ENCODE measurements at regions not wholly inside any gene's neighbourhood (a gene's known extent, or its start where the extent isn't known, plus 50 kb on each side); places are given as distances from the start of the nearest gene placed in this dataset.

- POLR2A ChIA-PET (ENCODE audit: unreplicated experiment) = no interaction called here
- no TSS peak for BruUV-seq (replicated peaks)
Observed at GRCh38 chr3:83729576-83729975, 1229.2 kb upstream of the CADM2 start.

DNA sequence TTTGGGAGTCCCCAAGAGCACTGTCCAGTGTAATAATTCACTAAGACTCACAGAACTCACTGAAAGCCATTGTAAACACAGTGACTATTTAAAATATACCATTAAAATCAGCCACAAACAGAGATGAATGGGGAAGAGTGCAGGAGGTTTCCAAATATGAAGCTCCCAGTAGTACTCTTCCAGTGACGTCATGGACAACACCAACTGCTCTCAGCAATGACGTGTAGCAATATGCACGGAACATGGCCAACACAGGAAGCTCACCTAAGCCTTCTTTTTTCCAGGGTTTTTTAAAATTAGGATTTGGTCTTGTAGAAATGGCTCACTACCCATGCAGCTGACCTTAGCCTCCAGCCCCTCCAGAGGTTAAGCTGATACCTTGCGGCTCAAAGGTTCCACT lies 1224.1 kb upstream of the CADM2 start:
- intact Hi-C loops (cut with micrococcal nuclease) = no loop called here
- TF ChIP-seq CTCF (conservative IDR thresholded peaks at IDR 0.05; ENCODE audit: low read depth, low read length) = no peak
- no peak for TF ChIP-seq EZH2phosphoT487 (IDR thresholded peaks at IDR 0.05; ENCODE audit: borderline replicate concordance, low read length)
- no peak for TF ChIP-seq EZH2 (IDR thresholded peaks at IDR 0.05; ENCODE audit: low read length, unreplicated experiment)
- no peaks in the 10 kb centered on the region for H4K20me1 ChIP-seq (ENCODE audit: low read length)
- no peaks in the 10 kb centered on the region for H3K4me1 ChIP-seq (ENCODE audit: insufficient read depth, low read length)
- POLR2A ChIA-PET (ENCODE audit: unreplicated experiment) = no interaction called here
- DNase-seq = no peak
- no peak for ATAC-seq
- no peak overlapping the region for H3K4me3 ChIP-seq (ENCODE audit: low read length)
- CTCF ChIA-PET = interaction anchor here (0.7 kb wide), 1 partner anchor 249 kb away, joined by 3 read pairs; no protein-coding TSS in a partner anchor
- BruUV-seq (replicated peaks) = no TSS peak
- no peak overlapping the region for H2AFZ ChIP-seq (ENCODE audit: low read length)
- no peak overlapping the region for H3K4me2 ChIP-seq (ENCODE audit: low read length)
- H3F3A ChIP-seq (ENCODE audit: low read length, unreplicated experiment) = no peaks in the 10 kb centered on the region
- no peaks in the 10 kb centered on the region for H3K9me3 ChIP-seq (ENCODE audit: low read length)
- no peak overlapping the region for H3K9ac ChIP-seq (ENCODE audit: low read length)
- H3K79me2 ChIP-seq (ENCODE audit: low read length) = no peaks in the 10 kb centered on the region
- H3K27ac ChIP-seq (ENCODE audit: low read length) = no peak overlapping the region
- H3K36me3 ChIP-seq (ENCODE audit: low read depth, low read length) = no peaks in the 10 kb centered on the region
- H3K27me3 ChIP-seq (ENCODE audit: low read length) = no peaks in the 10 kb centered on the region
- H3K9me2 ChIP-seq (replicated peaks; ENCODE audit: low read length) = no peaks in the 10 kb centered on the region

More at GRCh38 chr3:83729576-83729975, 1229.2 kb upstream of the CADM2 start:
- Histone ChIP-seq H3K9me3 (ENCODE audit: low read length) (peaks cover 7% of the 10 kb centered on the region; the same call in 1 of the 2 replicates), H3K9me2 (replicated peaks; ENCODE audit: low read length) (no peaks in the 10 kb centered on the region), H3K27ac (ENCODE audit: low read length) (no peak overlapping the region), H3K4me2 (ENCODE audit: low read length) (no peak overlapping the region), H3K4me1 (ENCODE audit: insufficient read depth, low read length) (no peaks in the 10 kb centered on the region), H3K9ac (ENCODE audit: low read length) (no peak overlapping the region), H3K79me2 (ENCODE audit: low read length) (no peaks in the 10 kb centered on the region), H4K20me1 (ENCODE audit: low read length) (no peaks in the 10 kb centered on the region), H3F3A (ENCODE audit: low read length, unreplicated experiment) (no peaks in the 10 kb centered on the region), H3K36me3 (ENCODE audit: low read depth, low read length) (no peaks in the 10 kb centered on the region), H3K27me3 (ENCODE audit: low read length) (no peaks in the 10 kb centered on the region), H3K4me3 (ENCODE audit: low read length) (no peak overlapping the region), H2AFZ (ENCODE audit: low read length) (no peak overlapping the region)
- TF ChIP-seq EZH2phosphoT487 (IDR thresholded peaks at IDR 0.05; ENCODE audit: borderline replicate concordance, low read length) (no peak), EZH2 (IDR thresholded peaks at IDR 0.05; ENCODE audit: low read length, unreplicated experiment) (no peak), CTCF (conservative IDR thresholded peaks at IDR 0.05; ENCODE audit: low read depth, low read length) (no peak)
- DNase-seq (no peak), ATAC-seq (no peak)
- CTCF ChIA-PET = no interaction called here
- intact Hi-C loops (cut with micrococcal nuclease) = no loop called here

DNA sequence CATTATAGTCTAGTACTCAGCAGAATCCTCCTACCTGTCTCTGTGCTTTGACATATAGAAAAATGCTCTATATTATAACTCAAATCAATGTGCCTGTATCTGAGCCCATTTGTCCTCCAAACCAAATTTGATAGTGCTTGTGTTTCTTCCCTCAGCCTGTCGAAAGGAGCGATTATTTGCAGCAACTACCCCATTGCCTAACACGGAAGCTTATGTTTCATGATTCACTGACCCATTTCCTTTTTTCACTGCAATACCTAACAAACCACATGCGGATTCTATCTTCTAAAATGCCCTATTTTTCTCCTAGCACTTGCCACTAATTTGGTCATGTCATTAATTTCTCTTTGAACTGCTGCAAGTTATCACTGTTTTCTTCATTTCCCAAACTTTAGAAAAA lies 1220.6 kb upstream of the CADM2 start:
- no peaks in the 10 kb centered on the region for H3K9me3 ChIP-seq (ENCODE audit: low read length)
- ChIA-PET POLR2A (ENCODE audit: unreplicated experiment) (no interaction called here), CTCF (no interaction called here)
- no peaks in the 10 kb centered on the region for H3K4me1 ChIP-seq (ENCODE audit: insufficient read depth, low read length)
- no peaks in the 10 kb centered on the region for H3K27me3 ChIP-seq (ENCODE audit: low read length)
- no peaks in the 10 kb centered on the region for H3K36me3 ChIP-seq (ENCODE audit: low read depth, low read length)
- no peaks in the 10 kb centered on the region for H3K79me2 ChIP-seq (ENCODE audit: low read length)
- no peak for TF ChIP-seq EZH2phosphoT487 (IDR thresholded peaks at IDR 0.05; ENCODE audit: borderline replicate concordance, low read length)
- no peak for TF ChIP-seq CTCF (conservative IDR thresholded peaks at IDR 0.05; ENCODE audit: low read depth, low read length)
- no peak for TF ChIP-seq EZH2 (IDR thresholded peaks at IDR 0.05; ENCODE audit: low read length, unreplicated experiment)
- no peaks in the 10 kb centered on the region for H3K9me2 ChIP-seq (replicated peaks; ENCODE audit: low read length)
- no peaks in the 10 kb centered on the region for H3F3A ChIP-seq (ENCODE audit: low read length, unreplicated experiment)
- ATAC-seq = no peak
- H3K4me2 ChIP-seq (ENCODE audit: low read length) = no peak overlapping the region
- H3K9ac ChIP-seq (ENCODE audit: low read length) = no peak overlapping the region
- H4K20me1 ChIP-seq (ENCODE audit: low read length) = no peaks in the 10 kb centered on the region
- H3K4me3 ChIP-seq (ENCODE audit: low read length) = no peak overlapping the region
- peak overlapping the region; percentile 48 for H2AFZ ChIP-seq (ENCODE audit: low read length)
- BruUV-seq (replicated peaks) = no TSS peak
- H3K27ac ChIP-seq (ENCODE audit: low read length) = no peak overlapping the region
- intact Hi-C loops (cut with micrococcal nuclease) = no loop called here
- peak; percentile 39 for DNase-seq
